Endothelial cell of hepatic sinusoid (primary cell): ENCODE measurements at regions not wholly inside any gene's neighbourhood (a gene's known extent, or its start where the extent isn't known, plus 50 kb on each side); places are given as distances from the start of the nearest gene placed in this dataset.
"Not testable (repeated sequence)": the region's sequence is repeated elsewhere in the genome, so short reads cannot be mapped to it uniquely, and the experiment has no call there.

Source experiments
- in situ Hi-C: cut with HindIII; loops from 2 replicates; pipeline ENCODE4 v1.10.0; 2017; ENCODE audit warnings: low sequenced_read_pairs

GRCh38 chr2:236997069-236997715 is 88.5 kb upstream of the COPS8 start:
- in situ Hi-C loops = no loop called here

- in situ Hi-C loops = no loop called here
Measured at GRCh38 chr2:236998236-236998635, 87.5 kb upstream of the COPS8 start.

GRCh38 chr2:236998758-236999157 is 86.9 kb upstream of the COPS8 start:
- in situ Hi-C loops = no loop called here

GRCh38 chr2:237000481-237000880 is 85.2 kb upstream of the COPS8 start:
- in situ Hi-C loops = no loop called here

- in situ Hi-C loops = not testable (repeated sequence)
Measured at GRCh38 chr2:237005341-237005740, 80.3 kb upstream of the COPS8 start.

GRCh38 chr2:237011206-237011795 is 74.4 kb upstream of the COPS8 start:
- in situ Hi-C loops = no loop called here

- in situ Hi-C loops = no loop called here
Measured at GRCh38 chr2:237012004-237012403, 73.7 kb upstream of the COPS8 start.

- in situ Hi-C loops = no loop called here
Measured at GRCh38 chr2:237012577-237013267, 73.0 kb upstream of the COPS8 start.

GRCh38 chr2:237016121-237016915 is 69.4 kb upstream of the COPS8 start:
- in situ Hi-C loops = no loop called here

- in situ Hi-C loops = loop anchor here (5.0 kb wide), 1 partner anchor 38 kb away; no protein-coding TSS in a partner anchor
Measured at GRCh38 chr2:237020090-237020489, 65.6 kb upstream of the COPS8 start.

GRCh38 chr2:237022533-237022932 is 63.2 kb upstream of the COPS8 start:
- in situ Hi-C loops = loop anchor here (5.0 kb wide), 1 partner anchor 40 kb away; no protein-coding TSS in a partner anchor

GRCh38 chr2:237024255-237024654 is 61.4 kb upstream of the COPS8 start:
- in situ Hi-C loops = loop anchor here (5.0 kb wide), 1 partner anchor 42 kb away; no protein-coding TSS in a partner anchor

- in situ Hi-C loops = no loop called here
Measured at GRCh38 chr2:237025090-237025865, 60.4 kb upstream of the COPS8 start.

GRCh38 chr2:237026981-237027711 is 58.5 kb upstream of the COPS8 start:
- in situ Hi-C loops = no loop called here

GRCh38 chr2:237027712-237028029 is 58.0 kb upstream of the COPS8 start:
- in situ Hi-C loops = no loop called here

GRCh38 chr2:237030382-237030781 is 55.3 kb upstream of the COPS8 start:
- in situ Hi-C loops = no loop called here

GRCh38 chr2:237033536-237034060 is 52.1 kb upstream of the COPS8 start:
- in situ Hi-C loops = no loop called here

- in situ Hi-C loops = no loop called here
Measured at GRCh38 chr2:237035781-237036475, 49.8 kb upstream of the COPS8 start.
